Neural cell (in vitro differentiated cells): ENCODE measurements at regions not wholly inside any gene's neighbourhood (a gene's known extent, or its start where the extent isn't known, plus 50 kb on each side); places are given as distances from the start of the nearest gene placed in this dataset.

Experiments used
- H2AFZ ChIP-seq: fragments of 200-600, 300-800 bp; sonication (generic), shearing (Covaris generic); 2 replicates; pipeline ENCODE4 v1.6.0; 2014; ENCODE audit warnings: low read depth, mild to moderate bottlenecking, antibody characterized with exemption, low read length, moderate library complexity
- H3F3A ChIP-seq: fragments of 200-600 bp; shearing (Covaris generic); 2 replicates; pipeline ENCODE4 v1.6.1; 2016; ENCODE audit warnings: mild to moderate bottlenecking, moderate library complexity, mixed read lengths, antibody characterized with exemption, low read length; ENCODE audit not compliant: insufficient read depth, poor library complexity, severe bottlenecking
- H3K27ac ChIP-seq: fragments of 200-600, 300-800 bp; sonication (generic), shearing (Covaris generic); 2 replicates; pipeline ENCODE4 v1.5.1; 2014; ENCODE audit warnings: mild to moderate bottlenecking, low read length, moderate library complexity
- H3K27me3 ChIP-seq: fragments of 300-800, 200-600 bp; sonication (generic), shearing (Covaris generic); 2 replicates; pipeline ENCODE4 v1.6.0; 2014; ENCODE audit warnings: mild to moderate bottlenecking, low read depth, low read length, moderate library complexity; ENCODE audit not compliant: insufficient read depth
- H3K36me3 ChIP-seq: fragments of 300-800, 200-600 bp; sonication (generic), shearing (Covaris generic); 2 replicates; pipeline ENCODE4 v1.5.1; 2014; ENCODE audit warnings: mild to moderate bottlenecking, antibody characterized with exemption, low read length, moderate library complexity; ENCODE audit not compliant: insufficient read depth
- H3K4me2 ChIP-seq: fragments of 300-800, 200-600 bp; sonication (generic), shearing (Covaris generic); 2 replicates; pipeline ENCODE4 v1.6.0; 2014; ENCODE audit warnings: mild to moderate bottlenecking, low read length
- H3K4me3 ChIP-seq: fragments of 300-800, 200-600 bp; sonication (generic), shearing (Covaris generic); 2 replicates; pipeline ENCODE4 v1.5.1; 2014; ENCODE audit warnings: mild to moderate bottlenecking, low read length, moderate library complexity
- H3K79me2 ChIP-seq: fragments of 200-600 bp; shearing (Covaris generic); replicated peaks from 2 replicates; pipeline ENCODE4 v1.6.0; 2014; ENCODE audit warnings: mild to moderate bottlenecking, low read length, moderate library complexity; ENCODE audit not compliant: insufficient read depth
- H3K9ac ChIP-seq: fragments of 300-800, 200-600 bp; sonication (generic), shearing (Covaris generic); 2 replicates; pipeline ENCODE4 v1.6.1; 2016; ENCODE audit warnings: mild to moderate bottlenecking, low read length, mixed read lengths
- H3K9me2 ChIP-seq: fragments of 200-600 bp; shearing (Covaris generic); 2 replicates; pipeline ENCODE4 v1.6.1; 2016; ENCODE audit warnings: mild to moderate bottlenecking, low read length, mixed read lengths; ENCODE audit not compliant: insufficient read depth
- H3K9me3 ChIP-seq: fragments of 200-600, 300-800 bp; sonication (generic), shearing (Covaris generic); 2 replicates; pipeline ENCODE4 v1.6.1; 2016; ENCODE audit warnings: mild to moderate bottlenecking, mixed run types, low read length, moderate library complexity, mixed read lengths
- H4K20me1 ChIP-seq: fragments of 200-600 bp; shearing (Covaris generic); 2 replicates; pipeline ENCODE4 v1.6.1; 2016; ENCODE audit warnings: mild to moderate bottlenecking, mixed run types; ENCODE audit not compliant: insufficient read depth
- CTCF ChIP-seq: fragments of 450-650 bp; IDR thresholded peaks from 2 replicates; pipeline ENCODE4 v1.5.1; 2014; ENCODE audit warnings: antibody characterized with exemption, mild to moderate bottlenecking, moderate library complexity; ENCODE audit not compliant: poor library complexity, severe bottlenecking
- EP300 ChIP-seq: fragments of 450-650 bp; conservative IDR thresholded peaks from 2 replicates; pipeline ENCODE4 v1.6.1; 2014; ENCODE audit warnings: antibody characterized with exemption, mild to moderate bottlenecking, moderate library complexity; ENCODE audit not compliant: poor library complexity, severe bottlenecking
- EZH2 ChIP-seq: fragments of 200-600, 300-800 bp; shearing (Covaris generic), sonication (generic); IDR thresholded peaks from 2 replicates; pipeline ENCODE4 v1.6.1; 2014; ENCODE audit warnings: antibody characterized with exemption, low read length, borderline replicate concordance, mild to moderate bottlenecking; ENCODE audit not compliant: insufficient read depth, poor library complexity, severe bottlenecking
- MXI1 ChIP-seq: fragments of 450-650 bp; conservative IDR thresholded peaks from 2 replicates; pipeline ENCODE4 v1.6.1; 2014; ENCODE audit warnings: antibody characterized with exemption, mild to moderate bottlenecking; ENCODE audit not compliant: poor library complexity, severe bottlenecking
- POLR2AphosphoS5 ChIP-seq: IDR thresholded peaks from 2 replicates; pipeline ENCODE4 v1.6.1; 2012
- RAD21 ChIP-seq: fragments of 450-650 bp; conservative IDR thresholded peaks from 2 replicates; pipeline ENCODE4 v1.6.1; 2014; ENCODE audit warnings: antibody characterized with exemption, mild to moderate bottlenecking, moderate library complexity
- SMC3 ChIP-seq: fragments of 450-650 bp; conservative IDR thresholded peaks from 2 replicates; pipeline ENCODE4 v1.6.1; 2014; ENCODE audit warnings: antibody characterized with exemption, mild to moderate bottlenecking, moderate library complexity; ENCODE audit not compliant: poor library complexity
- TAF1 ChIP-seq: IDR thresholded peaks from 2 replicates; pipeline ENCODE4 v1.6.1; 2012; ENCODE audit warnings: low read depth
- TF ChIP-seq, protein P1 (sequence below): IDR thresholded peaks from 2 replicates; pipeline ENCODE4 v1.6.1; 2012; ENCODE audit warnings: borderline replicate concordance

GRCh38 chr9:31608416-31608815 lies 776.0 kb upstream of the ACO1 start:
- no peaks in the 10 kb centered on the region for H3K79me2 ChIP-seq
- no peak overlapping the region for H3K9ac ChIP-seq
- H2AFZ ChIP-seq: no peak overlapping the region
- H3K9me3 ChIP-seq: no peaks in the 10 kb centered on the region
- no peaks in the 10 kb centered on the region for H3K9me2 ChIP-seq
- H3K4me3 ChIP-seq: no peak overlapping the region
- no peaks in the 10 kb centered on the region for H3F3A ChIP-seq
- H3K27me3 ChIP-seq: no peaks in the 10 kb centered on the region
- H4K20me1 ChIP-seq: no peaks in the 10 kb centered on the region
- no peaks in the 10 kb centered on the region for H3K36me3 ChIP-seq
- TF ChIP-seq EZH2 (no peak), SMC3 (no peak), POLR2AphosphoS5 (no peak), MXI1 (no peak), CTCF (no peak), RAD21 (no peak), EP300 (no peak), TAF1 (no peak)
- TF ChIP-seq, protein P1, sequence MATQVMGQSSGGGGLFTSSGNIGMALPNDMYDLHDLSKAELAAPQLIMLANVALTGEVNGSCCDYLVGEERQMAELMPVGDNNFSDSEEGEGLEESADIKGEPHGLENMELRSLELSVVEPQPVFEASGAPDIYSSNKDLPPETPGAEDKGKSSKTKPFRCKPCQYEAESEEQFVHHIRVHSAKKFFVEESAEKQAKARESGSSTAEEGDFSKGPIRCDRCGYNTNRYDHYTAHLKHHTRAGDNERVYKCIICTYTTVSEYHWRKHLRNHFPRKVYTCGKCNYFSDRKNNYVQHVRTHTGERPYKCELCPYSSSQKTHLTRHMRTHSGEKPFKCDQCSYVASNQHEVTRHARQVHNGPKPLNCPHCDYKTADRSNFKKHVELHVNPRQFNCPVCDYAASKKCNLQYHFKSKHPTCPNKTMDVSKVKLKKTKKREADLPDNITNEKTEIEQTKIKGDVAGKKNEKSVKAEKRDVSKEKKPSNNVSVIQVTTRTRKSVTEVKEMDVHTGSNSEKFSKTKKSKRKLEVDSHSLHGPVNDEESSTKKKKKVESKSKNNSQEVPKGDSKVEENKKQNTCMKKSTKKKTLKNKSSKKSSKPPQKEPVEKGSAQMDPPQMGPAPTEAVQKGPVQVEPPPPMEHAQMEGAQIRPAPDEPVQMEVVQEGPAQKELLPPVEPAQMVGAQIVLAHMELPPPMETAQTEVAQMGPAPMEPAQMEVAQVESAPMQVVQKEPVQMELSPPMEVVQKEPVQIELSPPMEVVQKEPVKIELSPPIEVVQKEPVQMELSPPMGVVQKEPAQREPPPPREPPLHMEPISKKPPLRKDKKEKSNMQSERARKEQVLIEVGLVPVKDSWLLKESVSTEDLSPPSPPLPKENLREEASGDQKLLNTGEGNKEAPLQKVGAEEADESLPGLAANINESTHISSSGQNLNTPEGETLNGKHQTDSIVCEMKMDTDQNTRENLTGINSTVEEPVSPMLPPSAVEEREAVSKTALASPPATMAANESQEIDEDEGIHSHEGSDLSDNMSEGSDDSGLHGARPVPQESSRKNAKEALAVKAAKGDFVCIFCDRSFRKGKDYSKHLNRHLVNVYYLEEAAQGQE: no peak
- no peak overlapping the region for H3K4me2 ChIP-seq
- H3K27ac ChIP-seq: no peak overlapping the region

GRCh38 chr9:31608881-31609280 lies 775.6 kb upstream of the ACO1 start:
- Histone ChIP-seq H3K36me3 (no peaks in the 10 kb centered on the region), H3K9ac (no peak overlapping the region), H2AFZ (no peak overlapping the region), H3K9me3 (no peaks in the 10 kb centered on the region), H3K27me3 (no peaks in the 10 kb centered on the region), H3K27ac (no peak overlapping the region), H3K4me3 (no peak overlapping the region), H4K20me1 (no peaks in the 10 kb centered on the region), H3F3A (no peaks in the 10 kb centered on the region), H3K4me2 (no peak overlapping the region), H3K79me2 (no peaks in the 10 kb centered on the region), H3K9me2 (no peaks in the 10 kb centered on the region)
- TF ChIP-seq, protein P1: no peak
- no peak for TF ChIP-seq EP300
- no peak for TF ChIP-seq MXI1
- TF ChIP-seq POLR2AphosphoS5: no peak
- no peak for TF ChIP-seq TAF1
- TF ChIP-seq RAD21: no peak
- TF ChIP-seq EZH2: no peak
- TF ChIP-seq CTCF: no peak
- TF ChIP-seq SMC3: no peak
